ENCODE measurements at regions not wholly inside any gene's neighbourhood (a gene's known extent, or its start where the extent isn't known, plus 50 kb on each side); places are given as distances from the start of the nearest gene placed in this dataset.

GRCh38 chr11:56849852-56850251 lies 101.4 kb upstream of the OR9G4 start:
- no peak overlapping the region for H2AFZ ChIP-seq
- H3K27ac ChIP-seq: no peak overlapping the region
- H3K4me2 ChIP-seq (ENCODE audit: low read length): no peak overlapping the region
- H3K4me1 ChIP-seq: no peaks in the 10 kb centered on the region
- no peaks in the 10 kb centered on the region for H3K79me2 ChIP-seq
- H3K36me3 ChIP-seq (ENCODE audit: control insufficient read depth, insufficient read depth, low read length): no peaks in the 10 kb centered on the region
- H3K27me3 ChIP-seq (ENCODE audit: control insufficient read depth, insufficient read depth, low read length): no peaks in the 10 kb centered on the region
- no peak overlapping the region for H3K4me3 ChIP-seq (ENCODE audit: low read depth, low read length)
- TF ChIP-seq CTCF (IDR thresholded peaks at IDR 0.05): no peak
- no peaks in the 10 kb centered on the region for H3K9me3 ChIP-seq (ENCODE audit: control insufficient read depth, low read length)
- H3K9ac ChIP-seq: no peak overlapping the region

- H3K36me3 ChIP-seq (ENCODE audit: control insufficient read depth, insufficient read depth, low read length): no peaks in the 10 kb centered on the region
- H3K4me3 ChIP-seq (ENCODE audit: low read depth, low read length): no peak overlapping the region
- no peak overlapping the region for H3K9ac ChIP-seq
- no peaks in the 10 kb centered on the region for H3K79me2 ChIP-seq
- H3K9me3 ChIP-seq (ENCODE audit: control insufficient read depth, low read length): no peaks in the 10 kb centered on the region
- no peak overlapping the region for H3K27ac ChIP-seq
- no peak for TF ChIP-seq CTCF (IDR thresholded peaks at IDR 0.05)
- H2AFZ ChIP-seq: no peak overlapping the region
- H3K4me1 ChIP-seq: no peaks in the 10 kb centered on the region
- H3K4me2 ChIP-seq (ENCODE audit: low read length): no peak overlapping the region
- no peaks in the 10 kb centered on the region for H3K27me3 ChIP-seq (ENCODE audit: control insufficient read depth, insufficient read depth, low read length)
Observed at GRCh38 chr11:56849250-56849649, 100.8 kb upstream of the OR9G4 start.

GRCh38 chr11:56848141-56848809 lies 99.8 kb upstream of the OR9G4 start:
- H3K27ac ChIP-seq: no peak overlapping the region
- H3K27me3 ChIP-seq (ENCODE audit: control insufficient read depth, insufficient read depth, low read length): no peaks in the 10 kb centered on the region
- H3K79me2 ChIP-seq: no peaks in the 10 kb centered on the region
- no peaks in the 10 kb centered on the region for H3K9me3 ChIP-seq (ENCODE audit: control insufficient read depth, low read length)
- no peak overlapping the region for H2AFZ ChIP-seq
- no peaks in the 10 kb centered on the region for H3K36me3 ChIP-seq (ENCODE audit: control insufficient read depth, insufficient read depth, low read length)
- no peak overlapping the region for H3K9ac ChIP-seq
- no peak for TF ChIP-seq CTCF (IDR thresholded peaks at IDR 0.05)
- H3K4me3 ChIP-seq (ENCODE audit: low read depth, low read length): no peak overlapping the region
- H3K4me2 ChIP-seq (ENCODE audit: low read length): no peak overlapping the region
- H3K4me1 ChIP-seq: no peaks in the 10 kb centered on the region

GRCh38 chr11:56846631-56847576 lies 98.4 kb upstream of the OR9G4 start:
- Histone ChIP-seq H3K4me2 (ENCODE audit: low read length) (no peak overlapping the region), H3K27ac (no peak overlapping the region), H2AFZ (no peak overlapping the region), H3K36me3 (ENCODE audit: control insufficient read depth, insufficient read depth, low read length) (no peaks in the 10 kb centered on the region), H3K79me2 (no peaks in the 10 kb centered on the region), H3K4me3 (ENCODE audit: low read depth, low read length) (no peak overlapping the region), H3K27me3 (ENCODE audit: control insufficient read depth, insufficient read depth, low read length) (no peaks in the 10 kb centered on the region), H3K9ac (no peak overlapping the region), H3K9me3 (ENCODE audit: control insufficient read depth, low read length) (no peaks in the 10 kb centered on the region), H3K4me1 (no peaks in the 10 kb centered on the region)
- TF ChIP-seq CTCF (IDR thresholded peaks at IDR 0.05): no peak

Data from parathyroid adenoma (tissue), 2 donors.